Neuronal stem cell (in vitro differentiated cells): ENCODE measurements at regions not wholly inside any gene's neighbourhood (a gene's known extent, or its start where the extent isn't known, plus 50 kb on each side); places are given as distances from the start of the nearest gene placed in this dataset.

Source experiments
- DNase-seq: peaks from one replicate; pipeline ENCODE4 v3.0.0-alpha.2; 2013; ENCODE audit warnings: low spot score
- H2AFZ ChIP-seq: one replicate; pipeline ENCODE4 v1.6.1; 2013; ENCODE audit warnings: mild to moderate bottlenecking, low read length, inconsistent platforms
- H2AK5ac ChIP-seq: 2 replicates; pipeline ENCODE4 v1.6.1; 2013; ENCODE audit warnings: low read depth, mild to moderate bottlenecking, inconsistent platforms, low read length, moderate library complexity, mixed read lengths
- H2BK120ac ChIP-seq: 2 replicates; pipeline ENCODE4 v1.6.1; 2013; ENCODE audit warnings: low read depth, mild to moderate bottlenecking, inconsistent platforms, low read length, moderate library complexity, mixed read lengths
- H2BK12ac ChIP-seq: one replicate; pipeline ENCODE4 v1.6.1; 2013; ENCODE audit warnings: low read length, inconsistent platforms
- H2BK15ac ChIP-seq: 2 replicates; pipeline ENCODE4 v1.6.1; 2013; ENCODE audit warnings: mild to moderate bottlenecking, low read length, inconsistent platforms, mixed read lengths
- H2BK5ac ChIP-seq: one replicate; pipeline ENCODE4 v1.6.1; 2013; ENCODE audit warnings: inconsistent platforms, mild to moderate bottlenecking, low read length, moderate library complexity
- H3K14ac ChIP-seq: one replicate; pipeline ENCODE4 v1.6.1; 2013; ENCODE audit warnings: low read length, inconsistent platforms
- H3K18ac ChIP-seq: 2 replicates; pipeline ENCODE4 v1.6.1; 2013; ENCODE audit warnings: low read length, inconsistent platforms
- H3K23ac ChIP-seq: 2 replicates; pipeline ENCODE4 v1.6.1; 2013; ENCODE audit warnings: low read depth, mild to moderate bottlenecking, mixed read lengths, low read length, inconsistent platforms; ENCODE audit not compliant: poor library complexity
- H3K27ac ChIP-seq: replicated peaks from 3 replicates; pipeline ENCODE4 v1.5.1; 2013; ENCODE audit warnings: low read length, inconsistent platforms
- H3K27me3 ChIP-seq, 3 experiments: 2 replicates each; pipeline ENCODE4 v1.6.1; 2013; ENCODE audit warnings: low read length in 3 of 3, mild to moderate bottlenecking in 2 of 3, inconsistent platforms in 1 of 3, low read depth in 1 of 3, mixed read lengths in 1 of 3, moderate library complexity in 1 of 3; ENCODE audit not compliant: control insufficient read depth in 3 of 3, insufficient read depth in 3 of 3
- H3K36me3 ChIP-seq, 2 donors: replicated peaks in 1 of 2; 2 replicates each; pipeline ENCODE4 v1.6.1; 2013; ENCODE audit warnings: low read length in 2 of 2; ENCODE audit not compliant: control insufficient read depth in 2 of 2, insufficient read depth in 2 of 2
- H3K4ac ChIP-seq: 2 replicates; pipeline ENCODE4 v1.6.1; 2013; ENCODE audit warnings: inconsistent platforms, mild to moderate bottlenecking, low read length, moderate library complexity
- H3K4me1 ChIP-seq, 2 donors: 1 replicate in 1 of 2; 2 replicates in 1 of 2; pipeline ENCODE4 v1.6.1; 2013; ENCODE audit warnings: low read length in 2 of 2, low read depth in 1 of 2; ENCODE audit not compliant: control insufficient read depth in 2 of 2, insufficient read depth in 1 of 2
- H3K4me2 ChIP-seq: one replicate; pipeline ENCODE4 v1.6.1; 2013; ENCODE audit warnings: mild to moderate bottlenecking, low read length, inconsistent platforms; ENCODE audit not compliant: insufficient read depth, poor library complexity, severe bottlenecking
- H3K4me3 ChIP-seq, 2 donors: 2 replicates each; pipeline ENCODE4 v1.5.1; 2013; ENCODE audit warnings: low read length in 2 of 2, mild to moderate bottlenecking in 2 of 2, inconsistent platforms in 1 of 2, moderate library complexity in 1 of 2
- H3K79me1 ChIP-seq: one replicate; pipeline ENCODE4 v1.6.1; 2013; ENCODE audit warnings: low read depth, mild to moderate bottlenecking, inconsistent platforms, low read length, moderate library complexity
- H3K9ac ChIP-seq: one replicate; pipeline ENCODE4 v1.6.1; 2013; ENCODE audit warnings: mild to moderate bottlenecking, low read depth, low read length, inconsistent platforms; ENCODE audit not compliant: poor library complexity
- H3K9me3 ChIP-seq, 2 donors: replicated peaks in 1 of 2; 2 replicates each; pipeline versions ENCODE3 to v1.6.1; 2013; ENCODE audit warnings: low read length in 2 of 2, mild to moderate bottlenecking in 2 of 2, inconsistent platforms in 1 of 2, low read depth in 1 of 2, mixed read lengths in 1 of 2, moderate library complexity in 1 of 2; ENCODE audit not compliant: control insufficient read depth in 2 of 2, insufficient read depth in 1 of 2
- H4K8ac ChIP-seq: one replicate; pipeline ENCODE4 v1.6.1; 2013; ENCODE audit warnings: low read depth, mild to moderate bottlenecking, inconsistent platforms, low read length, moderate library complexity
- H4K91ac ChIP-seq: one replicate; pipeline ENCODE4 v1.6.1; 2013; ENCODE audit warnings: low read length, low read depth, mild to moderate bottlenecking, inconsistent platforms; ENCODE audit not compliant: poor library complexity
- WGBS, 2 donors: extraction: QIAGEN DNeasy Blood & Tissue Kit; methylation state at CpG; one replicate each; pipeline ENCODE4 v1.1.7; 2013; ENCODE audit warnings: missing lambda C conversion rate in 2 of 2, mixed read lengths in 1 of 2; ENCODE audit not compliant: insufficient read length in 2 of 2, insufficient replicate concordance in 1 of 2; ENCODE audit errors: extremely low coverage in 2 of 2; 5-methylcytosine and 5-hydroxymethylcytosine counted together

GRCh38 chr2:6785493-6785892, 80.2 kb downstream of the CMPK2 start:
- no peak overlapping the region for H2BK15ac ChIP-seq
- H3K27ac ChIP-seq: no peak overlapping the region
- H2BK120ac ChIP-seq: no peak overlapping the region
- H3K27me3 ChIP-seq: no peaks in the 10 kb centered on the region
- no peaks in the 10 kb centered on the region for H3K36me3 ChIP-seq
- H3K9ac ChIP-seq: no peak overlapping the region
- H4K8ac ChIP-seq: no peak overlapping the region
- no peak overlapping the region for H3K4me2 ChIP-seq
- no peak overlapping the region for H2BK12ac ChIP-seq
- no CpG with 5 or more reads among the region's 4 CpGs for WGBS, 2 donors
- H2AFZ ChIP-seq: no peak overlapping the region
- no peak overlapping the region for H2AK5ac ChIP-seq
- peak overlapping the region; percentile 58 for H3K14ac ChIP-seq
- H3K4ac ChIP-seq: no peak overlapping the region
- no peak overlapping the region for H4K91ac ChIP-seq
- H3K23ac ChIP-seq: no peak overlapping the region
- no peaks in the 10 kb centered on the region for H3K79me1 ChIP-seq
- no peaks in the 10 kb centered on the region for H3K4me1 ChIP-seq
- H2BK5ac ChIP-seq: no peak overlapping the region
- DNase-seq: no peak
- H3K9me3 ChIP-seq: peaks cover 0 to 2% of the 10 kb centered on the region in 2 donors
- H3K4me3 ChIP-seq: no peak overlapping the region
- peak overlapping the region; percentile 35 for H3K18ac ChIP-seq

- H2BK12ac ChIP-seq: no peak overlapping the region
- peaks cover 0 to 2% of the 10 kb centered on the region in 2 donors for H3K9me3 ChIP-seq
- no peaks in the 10 kb centered on the region for H3K79me1 ChIP-seq
- no peak overlapping the region for H3K27ac ChIP-seq
- H2BK15ac ChIP-seq: no peak overlapping the region
- H2AFZ ChIP-seq: no peak overlapping the region
- H3K4ac ChIP-seq: no peak overlapping the region
- no peaks in the 10 kb centered on the region for H3K36me3 ChIP-seq
- no peak overlapping the region for H2BK120ac ChIP-seq
- H2AK5ac ChIP-seq: no peak overlapping the region
- no peak overlapping the region for H3K4me3 ChIP-seq
- no peak overlapping the region for H2BK5ac ChIP-seq
- no peak overlapping the region for H3K4me2 ChIP-seq
- H3K9ac ChIP-seq: no peak overlapping the region
- no peak overlapping the region for H4K91ac ChIP-seq
- no peak overlapping the region for H4K8ac ChIP-seq
- H3K18ac ChIP-seq: no peak overlapping the region
- no peak overlapping the region for H3K14ac ChIP-seq
- no peak for DNase-seq
- no peak overlapping the region for H3K23ac ChIP-seq
- WGBS, 2 donors: no CpG with 5 or more reads among the region's 1 CpG
- no peaks in the 10 kb centered on the region for H3K4me1 ChIP-seq
- no peaks in the 10 kb centered on the region for H3K27me3 ChIP-seq
Measured at GRCh38 chr2:6787376-6787775, 78.3 kb downstream of the CMPK2 start.

GRCh38 chr2:6788614-6789013, 77.1 kb downstream of the CMPK2 start:
- WGBS, 2 donors: no CpG with 5 or more reads among the region's 2 CpGs
- Histone ChIP-seq H2BK5ac (no peak overlapping the region), H3K4ac (no peak overlapping the region), H2BK15ac (no peak overlapping the region), H3K9ac (no peak overlapping the region), H4K91ac (no peak overlapping the region), H3K4me3 (no peak overlapping the region), H3K27ac (no peak overlapping the region), H3K79me1 (no peaks in the 10 kb centered on the region), H3K36me3 (no peaks in the 10 kb centered on the region), H3K9me3 (peaks cover 0 to 2% of the 10 kb centered on the region in 2 donors), H4K8ac (no peak overlapping the region), H3K18ac (no peak overlapping the region), H3K23ac (no peak overlapping the region), H3K4me2 (no peak overlapping the region), H2AK5ac (no peak overlapping the region), H3K4me1 (no peaks in the 10 kb centered on the region), H3K14ac (no peak overlapping the region), H2AFZ (no peak overlapping the region), H2BK12ac (no peak overlapping the region), H3K27me3 (no peaks in the 10 kb centered on the region), H2BK120ac (no peak overlapping the region)
- no peak for DNase-seq

- Histone ChIP-seq H3K9ac (no peak overlapping the region), H3K27ac (no peak overlapping the region), H2BK12ac (no peak overlapping the region), H3K79me1 (no peaks in the 10 kb centered on the region), H3K36me3 (no peaks in the 10 kb centered on the region), H3K14ac (no peak overlapping the region), H2AFZ (no peak overlapping the region), H3K18ac (no peak overlapping the region), H2BK120ac (no peak overlapping the region), H3K23ac (no peak overlapping the region), H2BK15ac (no peak overlapping the region), H3K27me3 (no peaks in the 10 kb centered on the region), H3K4me2 (no peak overlapping the region), H3K4me3 (no peak overlapping the region), H3K9me3 (peaks cover 0 to 2% of the 10 kb centered on the region in 2 donors), H4K91ac (no peak overlapping the region), H3K4me1 (no peaks in the 10 kb centered on the region), H2AK5ac (no peak overlapping the region), H2BK5ac (no peak overlapping the region), H3K4ac (no peak overlapping the region), H4K8ac (no peak overlapping the region)
- no CpG with 5 or more reads among the region's 6 CpGs for WGBS, 2 donors
- DNase-seq: no peak
Measured at GRCh38 chr2:6789559-6790138, 76.1 kb downstream of the CMPK2 start.
